ENCODE measurements at regions not wholly inside any gene's neighbourhood (a gene's known extent, or its start where the extent isn't known, plus 50 kb on each side); places are given as distances from the start of the nearest gene placed in this dataset.

- Histone ChIP-seq H3K79me2 (ENCODE audit: low read depth) (no peaks in the 10 kb centered on the region), H3K36me3 (ENCODE audit: low read depth) (no peaks in the 10 kb centered on the region), H3K4me3 (no peak overlapping the region), H2AFZ (no peak overlapping the region), H4K20me1 (ENCODE audit: insufficient read depth) (no peaks in the 10 kb centered on the region), H3F3A (ENCODE audit: insufficient read depth, low read depth) (no peaks in the 10 kb centered on the region), H3K4me1 (replicated peaks; ENCODE audit: insufficient read depth) (no peaks in the 10 kb centered on the region), H3K27me3 (ENCODE audit: insufficient read depth, low read depth) (no peaks in the 10 kb centered on the region), H3K9me2 (ENCODE audit: insufficient read depth) (no peaks in the 10 kb centered on the region), H3K4me2 (no peak overlapping the region), H3K27ac (no peak overlapping the region), H3K9me3 (ENCODE audit: insufficient read depth, low read depth) (no peaks in the 10 kb centered on the region)
- ChIA-PET POLR2A (ENCODE audit: unreplicated experiment) (no interaction called here), CTCF (no interaction called here)
- TF ChIP-seq EZH2 (IDR thresholded peaks at IDR 0.05; ENCODE audit: low read depth) (no peak), CTCF (conservative IDR thresholded peaks at IDR 0.05) (no peak)
- DNase-seq: no peak
- BruUV-seq (replicated peaks): no TSS peak
- intact Hi-C loops (cut with micrococcal nuclease; ENCODE audit: unreplicated experiment): no loop called here
These were observed 763.4 kb upstream of the ARGLU1 start for GRCh38 chr13:107331359-107331758.

GRCh38 chr13:107330484-107330883 is 762.5 kb upstream of the ARGLU1 start:
- Histone ChIP-seq H3K9me3 (ENCODE audit: insufficient read depth, low read depth) (no peaks in the 10 kb centered on the region), H3K9me2 (ENCODE audit: insufficient read depth) (no peaks in the 10 kb centered on the region), H3K79me2 (ENCODE audit: low read depth) (no peaks in the 10 kb centered on the region), H3K4me1 (replicated peaks; ENCODE audit: insufficient read depth) (no peaks in the 10 kb centered on the region), H3K27ac (no peak overlapping the region), H3K4me3 (no peak overlapping the region), H4K20me1 (ENCODE audit: insufficient read depth) (no peaks in the 10 kb centered on the region), H2AFZ (no peak overlapping the region), H3K27me3 (ENCODE audit: insufficient read depth, low read depth) (no peaks in the 10 kb centered on the region), H3F3A (ENCODE audit: insufficient read depth, low read depth) (no peaks in the 10 kb centered on the region), H3K36me3 (ENCODE audit: low read depth) (no peaks in the 10 kb centered on the region), H3K4me2 (no peak overlapping the region)
- BruUV-seq (replicated peaks): no TSS peak
- intact Hi-C loops (cut with micrococcal nuclease; ENCODE audit: unreplicated experiment): no loop called here
- POLR2A ChIA-PET (ENCODE audit: unreplicated experiment): no interaction called here
- no peak for DNase-seq
- CTCF ChIA-PET: no interaction called here
- no peak for TF ChIP-seq CTCF (conservative IDR thresholded peaks at IDR 0.05)
- TF ChIP-seq EZH2 (IDR thresholded peaks at IDR 0.05; ENCODE audit: low read depth): no peak

DNA sequence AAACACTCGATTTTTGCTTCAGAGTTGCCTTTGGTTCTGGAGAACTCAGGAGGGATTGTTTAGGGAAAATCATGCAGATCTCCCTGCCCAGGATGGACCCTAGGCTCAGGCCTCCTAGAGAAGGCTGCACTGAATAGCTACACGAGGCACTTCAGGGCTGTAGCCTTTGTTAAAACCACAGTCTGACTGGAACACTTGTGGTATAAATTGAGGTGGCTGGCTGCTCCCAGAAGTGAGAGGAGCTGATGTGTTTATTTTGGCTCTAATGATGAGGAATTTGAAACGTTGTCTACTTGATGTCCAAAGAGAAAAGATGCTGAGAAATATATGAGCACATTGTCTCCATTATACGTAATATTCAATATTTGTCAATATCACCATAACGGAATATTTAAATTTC is 762.1 kb upstream of the ARGLU1 start:
- no TSS peak for BruUV-seq (replicated peaks)

More for the DNA sequence above, 762.1 kb upstream of the ARGLU1 start:
- no peak for TF ChIP-seq EZH2 (IDR thresholded peaks at IDR 0.05; ENCODE audit: low read depth)
- TF ChIP-seq CTCF (conservative IDR thresholded peaks at IDR 0.05): no peak
- DNase-seq: no peak
- Histone ChIP-seq H3K4me2 (no peak overlapping the region), H3K4me3 (no peak overlapping the region), H3K4me1 (replicated peaks; ENCODE audit: insufficient read depth) (no peaks in the 10 kb centered on the region), H2AFZ (no peak overlapping the region), H3K27me3 (ENCODE audit: insufficient read depth, low read depth) (no peaks in the 10 kb centered on the region), H3F3A (ENCODE audit: insufficient read depth, low read depth) (no peaks in the 10 kb centered on the region), H3K9me2 (ENCODE audit: insufficient read depth) (no peaks in the 10 kb centered on the region), H4K20me1 (ENCODE audit: insufficient read depth) (no peaks in the 10 kb centered on the region), H3K79me2 (ENCODE audit: low read depth) (no peaks in the 10 kb centered on the region), H3K36me3 (ENCODE audit: low read depth) (no peaks in the 10 kb centered on the region), H3K27ac (no peak overlapping the region), H3K9me3 (ENCODE audit: insufficient read depth, low read depth) (no peaks in the 10 kb centered on the region)
- POLR2A ChIA-PET (ENCODE audit: unreplicated experiment): no interaction called here
- CTCF ChIA-PET: no interaction called here
- intact Hi-C loops (cut with micrococcal nuclease; ENCODE audit: unreplicated experiment): no loop called here
